ENCODE measurements at regions not wholly inside any gene's neighbourhood (a gene's known extent, or its start where the extent isn't known, plus 50 kb on each side); places are given as distances from the start of the nearest gene placed in this dataset.

DNA sequence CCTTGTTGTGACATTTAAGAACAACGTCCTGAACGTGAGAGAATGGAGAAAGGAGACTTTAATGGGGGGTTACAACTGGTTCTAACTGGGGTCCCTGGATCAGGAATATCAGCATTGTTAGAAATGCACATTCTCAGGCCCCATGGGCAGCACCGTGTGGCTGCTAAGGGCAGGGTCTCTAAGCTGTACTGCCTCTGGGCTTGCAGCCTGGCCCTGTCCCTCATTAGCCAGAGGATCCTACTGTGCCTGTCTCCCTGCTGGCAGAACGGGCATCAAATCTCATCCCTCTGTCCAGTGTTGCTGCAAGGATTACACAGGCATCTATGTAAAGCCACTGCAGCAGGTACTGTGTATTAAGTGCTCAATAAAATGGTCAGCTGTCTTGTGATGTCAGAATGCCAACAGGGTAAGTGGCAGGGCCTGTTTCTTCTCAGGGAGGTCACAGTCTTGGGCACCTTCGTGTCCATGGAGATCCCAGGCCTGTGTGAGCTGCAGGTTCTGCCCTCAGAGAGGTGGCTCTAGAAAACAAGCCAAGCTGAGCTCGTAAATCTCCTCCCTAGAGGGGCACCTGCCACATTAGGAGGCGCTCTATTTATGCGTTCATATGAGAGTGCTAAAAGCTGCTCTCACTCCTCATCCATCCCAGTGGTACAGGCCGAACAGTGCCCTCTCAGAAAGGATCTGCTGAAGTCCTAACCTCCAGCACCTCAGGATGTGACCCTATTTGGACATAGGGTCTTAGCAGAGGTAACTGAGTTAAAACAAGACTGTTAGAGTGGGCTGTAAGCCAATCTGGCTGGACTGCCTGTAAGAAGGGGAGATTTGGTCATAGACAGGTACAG, 210.5 kb downstream of the GADD45G start:
- no peak for TF ChIP-seq EZH2 (IDR thresholded peaks at IDR 0.05; ENCODE audit: borderline replicate concordance, low read length)
- TF ChIP-seq, protein P1, sequence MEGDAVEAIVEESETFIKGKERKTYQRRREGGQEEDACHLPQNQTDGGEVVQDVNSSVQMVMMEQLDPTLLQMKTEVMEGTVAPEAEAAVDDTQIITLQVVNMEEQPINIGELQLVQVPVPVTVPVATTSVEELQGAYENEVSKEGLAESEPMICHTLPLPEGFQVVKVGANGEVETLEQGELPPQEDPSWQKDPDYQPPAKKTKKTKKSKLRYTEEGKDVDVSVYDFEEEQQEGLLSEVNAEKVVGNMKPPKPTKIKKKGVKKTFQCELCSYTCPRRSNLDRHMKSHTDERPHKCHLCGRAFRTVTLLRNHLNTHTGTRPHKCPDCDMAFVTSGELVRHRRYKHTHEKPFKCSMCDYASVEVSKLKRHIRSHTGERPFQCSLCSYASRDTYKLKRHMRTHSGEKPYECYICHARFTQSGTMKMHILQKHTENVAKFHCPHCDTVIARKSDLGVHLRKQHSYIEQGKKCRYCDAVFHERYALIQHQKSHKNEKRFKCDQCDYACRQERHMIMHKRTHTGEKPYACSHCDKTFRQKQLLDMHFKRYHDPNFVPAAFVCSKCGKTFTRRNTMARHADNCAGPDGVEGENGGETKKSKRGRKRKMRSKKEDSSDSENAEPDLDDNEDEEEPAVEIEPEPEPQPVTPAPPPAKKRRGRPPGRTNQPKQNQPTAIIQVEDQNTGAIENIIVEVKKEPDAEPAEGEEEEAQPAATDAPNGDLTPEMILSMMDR (conservative IDR thresholded peaks at IDR 0.05 in 1 of 2, IDR thresholded peaks at IDR 0.05 in 1 of 2; ENCODE audit: extremely low read depth in 1 of 2, insufficient read depth in 1 of 2, low read depth in 1 of 2, low read length in 2 of 2), result no peak

Data from mammary epithelial cell (primary cell).